Mesendoderm (in vitro differentiated cells): ENCODE measurements at regions not wholly inside any gene's neighbourhood (a gene's known extent, or its start where the extent isn't known, plus 50 kb on each side); places are given as distances from the start of the nearest gene placed in this dataset.

Experiments used
- DNase-seq: peaks from one replicate; pipeline ENCODE4 v3.0.0; 2013
- H2AK5ac ChIP-seq: 2 replicates; pipeline ENCODE4 v1.6.1; 2013; ENCODE audit warnings: low read length, inconsistent platforms
- H2BK120ac ChIP-seq: 2 replicates; pipeline ENCODE4 v1.6.1; 2013; ENCODE audit warnings: low read depth, mild to moderate bottlenecking, low read length, moderate library complexity, mixed read lengths
- H2BK15ac ChIP-seq: replicated peaks from 2 replicates; pipeline ENCODE4 v1.6.1; 2013; ENCODE audit warnings: low read depth, mild to moderate bottlenecking, moderate library complexity
- H2BK5ac ChIP-seq: 2 replicates; pipeline ENCODE4 v1.6.1; 2013; ENCODE audit warnings: low read length, inconsistent platforms
- H3K18ac ChIP-seq: 2 replicates; pipeline ENCODE4 v1.6.1; 2013; ENCODE audit warnings: mild to moderate bottlenecking, low read length, mixed read lengths
- H3K23ac ChIP-seq: one replicate; pipeline ENCODE4 v1.6.1; 2013; ENCODE audit warnings: low read length
- H3K27ac ChIP-seq: 2 replicates; pipeline ENCODE4 v1.5.1; 2013; ENCODE audit warnings: low read depth, mild to moderate bottlenecking, inconsistent platforms, low read length, moderate library complexity
- H3K27me3 ChIP-seq: 2 replicates; pipeline ENCODE4 v1.6.1; 2013; ENCODE audit warnings: low read length, control low read depth, mild to moderate bottlenecking, inconsistent platforms; ENCODE audit not compliant: insufficient read depth, poor library complexity
- H3K36me3 ChIP-seq: 2 replicates; pipeline ENCODE4 v1.6.1; 2013; ENCODE audit warnings: low read length, inconsistent platforms; ENCODE audit not compliant: control insufficient read depth, insufficient read depth
- H3K4ac ChIP-seq: one replicate; pipeline ENCODE4 v1.6.1; 2013; ENCODE audit warnings: low read depth, mild to moderate bottlenecking, low read length, moderate library complexity
- H3K4me1 ChIP-seq: 2 replicates; pipeline ENCODE4 v1.6.1; 2013; ENCODE audit warnings: low read depth, low read length, inconsistent platforms; ENCODE audit not compliant: control insufficient read depth
- H3K4me2 ChIP-seq: 2 replicates; pipeline ENCODE4 v1.6.1; 2013; ENCODE audit warnings: low read length
- H3K4me3 ChIP-seq: 2 replicates; pipeline ENCODE4 v1.5.1; 2013; ENCODE audit warnings: mild to moderate bottlenecking, low read length
- H3K56ac ChIP-seq: one replicate; pipeline ENCODE4 v1.6.1; 2013; ENCODE audit warnings: low read length
- H3K79me1 ChIP-seq: 2 replicates; pipeline ENCODE4 v1.6.1; 2013; ENCODE audit warnings: low read length, inconsistent platforms
- H3K79me2 ChIP-seq: 2 replicates; pipeline ENCODE4 v1.6.1; 2013; ENCODE audit warnings: mild to moderate bottlenecking, low read length; ENCODE audit not compliant: control insufficient read depth, insufficient read depth
- H3K9ac ChIP-seq: 2 replicates; pipeline ENCODE4 v1.6.1; 2013; ENCODE audit warnings: low read length, inconsistent platforms
- H4K5ac ChIP-seq: one replicate; pipeline ENCODE4 v1.6.1; 2013; ENCODE audit warnings: low read length
- H4K8ac ChIP-seq: one replicate; pipeline ENCODE4 v1.6.1; 2013; ENCODE audit warnings: low read depth, mild to moderate bottlenecking, control low read depth, low read length, moderate library complexity
- WGBS: extraction: QIAGEN DNeasy Blood & Tissue Kit; methylation state at CpG from one replicate; pipeline ENCODE4 v1.1.7; 2013; ENCODE audit warnings: low lambda C conversion rate, missing lambda C conversion rate; ENCODE audit not compliant: insufficient coverage; ENCODE audit errors: extremely low coverage; 5-methylcytosine and 5-hydroxymethylcytosine counted together

- no CpG with 5 or more reads among the region's 1 CpG for WGBS
- Histone ChIP-seq H3K4me2 (no peak overlapping the region), H2BK120ac (no peak overlapping the region), H3K9ac (no peak overlapping the region), H3K79me1 (no peaks in the 10 kb centered on the region), H4K8ac (no peak overlapping the region), H3K4me3 (no peak overlapping the region), H3K36me3 (no peaks in the 10 kb centered on the region), H4K5ac (no peak overlapping the region), H3K4ac (no peak overlapping the region), H3K4me1 (no peaks in the 10 kb centered on the region), H3K79me2 (no peaks in the 10 kb centered on the region), H3K56ac (no peak overlapping the region), H3K27ac (no peak overlapping the region), H2AK5ac (no peak overlapping the region), H2BK15ac (no peak overlapping the region), H2BK5ac (no peak overlapping the region), H3K27me3 (no peaks in the 10 kb centered on the region), H3K18ac (no peak overlapping the region), H3K23ac (no peak overlapping the region)
- no peak for DNase-seq
Observed at GRCh38 chr2:123162400-123163016, 862.6 kb upstream of the CNTNAP5 start.

- no peak overlapping the region for H2BK15ac ChIP-seq
- H3K4ac ChIP-seq: no peak overlapping the region
- no peaks in the 10 kb centered on the region for H3K79me1 ChIP-seq
- H3K27ac ChIP-seq: no peak overlapping the region
- H2BK5ac ChIP-seq: no peak overlapping the region
- H3K18ac ChIP-seq: no peak overlapping the region
- H4K5ac ChIP-seq: no peak overlapping the region
- no peak overlapping the region for H2AK5ac ChIP-seq
- H3K4me3 ChIP-seq: no peak overlapping the region
- DNase-seq: no peak
- no peaks in the 10 kb centered on the region for H3K79me2 ChIP-seq
- no CpG with 5 or more reads among the region's 2 CpGs for WGBS
- H3K27me3 ChIP-seq: no peaks in the 10 kb centered on the region
- no peaks in the 10 kb centered on the region for H3K4me1 ChIP-seq
- H3K23ac ChIP-seq: no peak overlapping the region
- H3K9ac ChIP-seq: no peak overlapping the region
- H2BK120ac ChIP-seq: no peak overlapping the region
- H3K36me3 ChIP-seq: no peaks in the 10 kb centered on the region
- H3K4me2 ChIP-seq: no peak overlapping the region
- no peak overlapping the region for H3K56ac ChIP-seq
- H4K8ac ChIP-seq: no peak overlapping the region
Observed at GRCh38 chr2:123163398-123163797, 861.7 kb upstream of the CNTNAP5 start.

GRCh38 chr2:123164216-123164615 is 860.9 kb upstream of the CNTNAP5 start:
- no peak for DNase-seq
- Histone ChIP-seq H3K23ac (no peak overlapping the region), H3K36me3 (no peaks in the 10 kb centered on the region), H3K27me3 (no peaks in the 10 kb centered on the region), H3K4me3 (no peak overlapping the region), H3K18ac (no peak overlapping the region), H3K4me1 (no peaks in the 10 kb centered on the region), H3K27ac (no peak overlapping the region), H4K8ac (no peak overlapping the region), H4K5ac (no peak overlapping the region), H3K9ac (no peak overlapping the region), H3K4ac (no peak overlapping the region), H3K56ac (no peak overlapping the region), H2BK5ac (no peak overlapping the region), H3K79me2 (no peaks in the 10 kb centered on the region), H2BK120ac (no peak overlapping the region), H3K79me1 (no peaks in the 10 kb centered on the region), H2AK5ac (no peak overlapping the region), H3K4me2 (no peak overlapping the region), H2BK15ac (no peak overlapping the region)
- no CpG with 5 or more reads among the region's 2 CpGs for WGBS

- no peak overlapping the region for H4K5ac ChIP-seq
- H2AK5ac ChIP-seq: no peak overlapping the region
- H3K18ac ChIP-seq: no peak overlapping the region
- H2BK15ac ChIP-seq: no peak overlapping the region
- no peak overlapping the region for H3K27ac ChIP-seq
- no peak overlapping the region for H3K4me2 ChIP-seq
- H3K56ac ChIP-seq: no peak overlapping the region
- H2BK5ac ChIP-seq: no peak overlapping the region
- H3K4me1 ChIP-seq: no peaks in the 10 kb centered on the region
- no peak overlapping the region for H2BK120ac ChIP-seq
- H3K4me3 ChIP-seq: no peak overlapping the region
- H3K4ac ChIP-seq: no peak overlapping the region
- no peaks in the 10 kb centered on the region for H3K27me3 ChIP-seq
- no peak overlapping the region for H3K9ac ChIP-seq
- no peak overlapping the region for H3K23ac ChIP-seq
- WGBS: no CpG with 5 or more reads among the region's 7 CpGs
- DNase-seq: no peak
- no peaks in the 10 kb centered on the region for H3K79me1 ChIP-seq
- H3K36me3 ChIP-seq: no peaks in the 10 kb centered on the region
- no peaks in the 10 kb centered on the region for H3K79me2 ChIP-seq
- no peak overlapping the region for H4K8ac ChIP-seq
Observed at GRCh38 chr2:123165616-123166015, 859.5 kb upstream of the CNTNAP5 start.

GRCh38 chr2:123179526-123179925 is 845.6 kb upstream of the CNTNAP5 start:
- H3K36me3 ChIP-seq: no peaks in the 10 kb centered on the region
- peak; percentile 77 for DNase-seq
- H3K79me2 ChIP-seq: no peaks in the 10 kb centered on the region
- H2AK5ac ChIP-seq: no peak overlapping the region
- no peak overlapping the region for H3K9ac ChIP-seq
- no peaks in the 10 kb centered on the region for H3K79me1 ChIP-seq
- H3K4me3 ChIP-seq: no peak overlapping the region
- H3K4me1 ChIP-seq: no peaks in the 10 kb centered on the region
- no peak overlapping the region for H3K27ac ChIP-seq
- no peak overlapping the region for H3K4me2 ChIP-seq
- no peak overlapping the region for H2BK5ac ChIP-seq
- no peak overlapping the region for H2BK120ac ChIP-seq
- no peak overlapping the region for H3K18ac ChIP-seq
- no peak overlapping the region for H4K8ac ChIP-seq
- no peak overlapping the region for H3K4ac ChIP-seq
- H3K27me3 ChIP-seq: no peaks in the 10 kb centered on the region
- H4K5ac ChIP-seq: no peak overlapping the region
- H2BK15ac ChIP-seq: no peak overlapping the region
- no peak overlapping the region for H3K56ac ChIP-seq
- WGBS: no CpG with 5 or more reads among the region's 3 CpGs
- no peak overlapping the region for H3K23ac ChIP-seq

GRCh38 chr2:123195957-123196356 is 829.1 kb upstream of the CNTNAP5 start:
- no peaks in the 10 kb centered on the region for H3K36me3 ChIP-seq
- WGBS: no CpG with 5 or more reads among the region's 4 CpGs
- H3K23ac ChIP-seq: no peak overlapping the region
- no peak overlapping the region for H4K8ac ChIP-seq
- H3K27me3 ChIP-seq: no peaks in the 10 kb centered on the region
- H2AK5ac ChIP-seq: no peak overlapping the region
- H4K5ac ChIP-seq: no peak overlapping the region
- H3K79me2 ChIP-seq: no peaks in the 10 kb centered on the region
- H3K18ac ChIP-seq: no peak overlapping the region
- H3K79me1 ChIP-seq: no peaks in the 10 kb centered on the region
- H3K4me2 ChIP-seq: no peak overlapping the region
- no peak for DNase-seq
- no peak overlapping the region for H3K4ac ChIP-seq
- H2BK120ac ChIP-seq: no peak overlapping the region
- no peak overlapping the region for H2BK15ac ChIP-seq
- H3K56ac ChIP-seq: no peak overlapping the region
- H3K4me3 ChIP-seq: no peak overlapping the region
- no peak overlapping the region for H2BK5ac ChIP-seq
- H3K4me1 ChIP-seq: no peaks in the 10 kb centered on the region
- no peak overlapping the region for H3K9ac ChIP-seq
- no peak overlapping the region for H3K27ac ChIP-seq
